ENCODE measurements at regions not wholly inside any gene's neighbourhood (a gene's known extent, or its start where the extent isn't known, plus 50 kb on each side); places are given as distances from the start of the nearest gene placed in this dataset.
"Not testable (repeated sequence)": the region's sequence is repeated elsewhere in the genome, so short reads cannot be mapped to it uniquely, and the experiment has no call there.

- DNase-seq (ENCODE audit: low read depth, low spot score), result no peak
- TF ChIP-seq SUZ12 (IDR thresholded peaks at IDR 0.05; ENCODE audit: extremely low read depth, insufficient read depth, insufficient read length) (no peak), ZNF274 (IDR thresholded peaks at IDR 0.05; ENCODE audit: low read depth, low read length) (no peak), YY1 (IDR thresholded peaks at IDR 0.05; ENCODE audit: insufficient read depth, insufficient read length) (no peak)
These were observed 213.4 kb downstream of the PALM2AKAP2 start for GRCh38 chr9:109993250-109993978.

GRCh38 chr9:109994141-109994540, 213.8 kb downstream of the C9orf152 start:
- TF ChIP-seq ZNF274 (IDR thresholded peaks at IDR 0.05; ENCODE audit: low read depth, low read length), result no peak
- TF ChIP-seq YY1 (IDR thresholded peaks at IDR 0.05; ENCODE audit: insufficient read depth, insufficient read length), result no peak
- no peak for TF ChIP-seq SUZ12 (IDR thresholded peaks at IDR 0.05; ENCODE audit: extremely low read depth, insufficient read depth, insufficient read length)
- Histone ChIP-seq H3K4me3 (ENCODE audit: insufficient read length, low read depth) (no peak overlapping the region), H3K9ac (ENCODE audit: insufficient read length, low read depth) (no peak overlapping the region), H3K4me1 (ENCODE audit: insufficient read depth, insufficient read length) (no peaks in the 10 kb centered on the region), H3K9me3 (ENCODE audit: insufficient read depth, low read length) (peaks cover 15% of the 10 kb centered on the region; the same call in 1 of the 2 replicates), H3K27me3 (ENCODE audit: insufficient read depth, insufficient read length) (no peaks in the 10 kb centered on the region), H3K36me3 (ENCODE audit: insufficient read depth, insufficient read length, low read length) (peaks cover 20% of the 10 kb centered on the region)
- no peak for DNase-seq (ENCODE audit: low read depth, low spot score)

More at GRCh38 chr9:109993250-109993978, 213.4 kb downstream of the PALM2AKAP2 start:
- Histone ChIP-seq H3K27me3 (ENCODE audit: insufficient read depth, insufficient read length) (no peaks in the 10 kb centered on the region), H3K4me3 (ENCODE audit: insufficient read length, low read depth) (no peak overlapping the region), H3K9ac (ENCODE audit: insufficient read length, low read depth) (no peak overlapping the region), H3K36me3 (ENCODE audit: insufficient read depth, insufficient read length, low read length) (peaks cover 20% of the 10 kb centered on the region), H3K9me3 (ENCODE audit: insufficient read depth, low read length) (peaks cover 15% of the 10 kb centered on the region; the same call in 1 of the 2 replicates), H3K4me1 (ENCODE audit: insufficient read depth, insufficient read length) (no peaks in the 10 kb centered on the region)

- DNase-seq (ENCODE audit: low read depth, low spot score), result no peak
- Histone ChIP-seq H3K36me3 (ENCODE audit: insufficient read depth, insufficient read length, low read length) (peaks cover 18% of the 10 kb centered on the region), H3K9ac (ENCODE audit: insufficient read length, low read depth) (no peak overlapping the region), H3K9me3 (ENCODE audit: insufficient read depth, low read length) (peaks cover 15% of the 10 kb centered on the region; the same call in 1 of the 2 replicates), H3K4me3 (ENCODE audit: insufficient read length, low read depth) (no peak overlapping the region), H3K27me3 (ENCODE audit: insufficient read depth, insufficient read length) (no peaks in the 10 kb centered on the region), H3K4me1 (ENCODE audit: insufficient read depth, insufficient read length) (no peaks in the 10 kb centered on the region)
- no peak for TF ChIP-seq SUZ12 (IDR thresholded peaks at IDR 0.05; ENCODE audit: extremely low read depth, insufficient read depth, insufficient read length)
These were observed 210.9 kb downstream of the C9orf152 start for GRCh38 chr9:109996936-109997580.

- TF ChIP-seq YY1 (IDR thresholded peaks at IDR 0.05; ENCODE audit: insufficient read depth, insufficient read length), result no peak
- TF ChIP-seq ZNF274 (IDR thresholded peaks at IDR 0.05; ENCODE audit: low read depth, low read length), result no peak
- no peak for TF ChIP-seq SUZ12 (IDR thresholded peaks at IDR 0.05; ENCODE audit: extremely low read depth, insufficient read depth, insufficient read length)
- Histone ChIP-seq H3K4me3 (ENCODE audit: insufficient read length, low read depth) (no peak overlapping the region), H3K4me1 (ENCODE audit: insufficient read depth, insufficient read length) (no peaks in the 10 kb centered on the region), H3K9me3 (ENCODE audit: insufficient read depth, low read length) (peaks cover 15% of the 10 kb centered on the region; the same call in 1 of the 2 replicates), H3K36me3 (ENCODE audit: insufficient read depth, insufficient read length, low read length) (peaks cover 13% of the 10 kb centered on the region), H3K9ac (ENCODE audit: insufficient read length, low read depth) (no peak overlapping the region), H3K27me3 (ENCODE audit: insufficient read depth, insufficient read length) (no peaks in the 10 kb centered on the region)
- DNase-seq (ENCODE audit: low read depth, low spot score), result no peak
These were observed 210.3 kb downstream of the C9orf152 start for GRCh38 chr9:109997682-109998081.

- not testable (repeated sequence) for DNase-seq (ENCODE audit: low read depth, low spot score); H3K36me3 ChIP-seq (ENCODE audit: insufficient read depth, insufficient read length, low read length); H3K4me1 ChIP-seq (ENCODE audit: insufficient read depth, insufficient read length); H3K9ac ChIP-seq (ENCODE audit: insufficient read length, low read depth); H3K27me3 ChIP-seq (ENCODE audit: insufficient read depth, insufficient read length); H3K4me3 ChIP-seq (ENCODE audit: insufficient read length, low read depth)
- H3K9me3 ChIP-seq (ENCODE audit: insufficient read depth, low read length), result peaks cover 24% of the 10 kb centered on the region
These were observed 202.4 kb downstream of the C9orf152 start for GRCh38 chr9:110005521-110005920.

GRCh38 chr9:110006657-110007056, 201.3 kb downstream of the C9orf152 start:
- no peaks in the 10 kb centered on the region for H3K36me3 ChIP-seq (ENCODE audit: insufficient read depth, insufficient read length, low read length)
- no peak for TF ChIP-seq SUZ12 (IDR thresholded peaks at IDR 0.05; ENCODE audit: extremely low read depth, insufficient read depth, insufficient read length)
- TF ChIP-seq YY1 (IDR thresholded peaks at IDR 0.05; ENCODE audit: insufficient read depth, insufficient read length), result no peak
- no peak for TF ChIP-seq ZNF274 (IDR thresholded peaks at IDR 0.05; ENCODE audit: low read depth, low read length)
- no peaks in the 10 kb centered on the region for H3K4me1 ChIP-seq (ENCODE audit: insufficient read depth, insufficient read length)
- DNase-seq (ENCODE audit: low read depth, low spot score), result no peak
- no peak overlapping the region for H3K9ac ChIP-seq (ENCODE audit: insufficient read length, low read depth)
- H3K9me3 ChIP-seq (ENCODE audit: insufficient read depth, low read length), result peaks cover 24% of the 10 kb centered on the region
- no peak overlapping the region for H3K4me3 ChIP-seq (ENCODE audit: insufficient read length, low read depth)
- H3K27me3 ChIP-seq (ENCODE audit: insufficient read depth, insufficient read length), result no peaks in the 10 kb centered on the region

GRCh38 chr9:110007477-110008270, 200.3 kb downstream of the C9orf152 start:
- H3K4me3 ChIP-seq (ENCODE audit: insufficient read length, low read depth), result no peak overlapping the region
- DNase-seq (ENCODE audit: low read depth, low spot score), result no peak
- H3K4me1 ChIP-seq (ENCODE audit: insufficient read depth, insufficient read length), result no peaks in the 10 kb centered on the region
- no peak for TF ChIP-seq ZNF274 (IDR thresholded peaks at IDR 0.05; ENCODE audit: low read depth, low read length)
- TF ChIP-seq SUZ12 (IDR thresholded peaks at IDR 0.05; ENCODE audit: extremely low read depth, insufficient read depth, insufficient read length), result no peak
- TF ChIP-seq YY1 (IDR thresholded peaks at IDR 0.05; ENCODE audit: insufficient read depth, insufficient read length), result no peak
- no peaks in the 10 kb centered on the region for H3K36me3 ChIP-seq (ENCODE audit: insufficient read depth, insufficient read length, low read length)
- no peaks in the 10 kb centered on the region for H3K27me3 ChIP-seq (ENCODE audit: insufficient read depth, insufficient read length)
- H3K9ac ChIP-seq (ENCODE audit: insufficient read length, low read depth), result no peak overlapping the region
- H3K9me3 ChIP-seq (ENCODE audit: insufficient read depth, low read length), result peaks cover 24% of the 10 kb centered on the region

All from NT2/D1 (cell line).